A673 (cell line): ENCODE measurements at regions not wholly inside any gene's neighbourhood (a gene's known extent, or its start where the extent isn't known, plus 50 kb on each side); places are given as distances from the start of the nearest gene placed in this dataset.

ENCODE experiments used
- BruUV-seq: library from RNA; stranded (reverse); fragments of 400-500 nt; replicated peaks from 2 replicates; lab custom pipeline; 2021; lab: Mats Ljungman, UMichigan
- CTCF ChIA-PET: fragments of 300-600 bp; sonication (Branson Sonifier 250); formaldehyde crosslinking; loops from one replicate; lab custom pipeline; 2022; ENCODE audit warnings: antibody characterized with exemption; lab: Charles Lee
- POLR2A ChIA-PET: fragments of 300-600 bp; sonication (Branson Sonifier 250); formaldehyde crosslinking; loops from one replicate; lab custom pipeline; 2022; ENCODE audit warnings: antibody characterized with exemption; ENCODE audit not compliant: low non-redundant PET; lab: Charles Lee
- DNase-seq: peaks from one replicate; pipeline ENCODE4 v3.0.0-alpha.2; 2015; ENCODE audit warnings: low spot score
- H3K27ac ChIP-seq: fragments of 200-600 bp; sonication (generic); 2 replicates; pipeline ENCODE4 v1.5.1; 2016; ENCODE audit warnings: mixed run types, low read depth, mild to moderate bottlenecking, mixed read lengths, antibody characterized with exemption, low read length; ENCODE audit not compliant: poor library complexity, severe bottlenecking
- H3K27me3 ChIP-seq: fragments of 200-600 bp; sonication (generic); replicated peaks from 2 replicates; pipeline ENCODE4 v1.6.1; 2017; ENCODE audit warnings: mixed run types, low read depth, mild to moderate bottlenecking, mixed read lengths, antibody characterized with exemption, low read length; ENCODE audit not compliant: insufficient read depth, poor library complexity
- H3K36me3 ChIP-seq: fragments of 200-600 bp; sonication (generic); 2 replicates; pipeline ENCODE4 v1.6.1; 2016; ENCODE audit warnings: mixed run types, mild to moderate bottlenecking, mixed read lengths, antibody characterized with exemption, low read length; ENCODE audit not compliant: insufficient read depth, poor library complexity, severe bottlenecking
- H3K4me1 ChIP-seq: fragments of 200-600 bp; sonication (generic); 2 replicates; pipeline ENCODE4 v1.6.1; 2017; ENCODE audit warnings: mixed run types, mild to moderate bottlenecking, mixed read lengths, antibody characterized with exemption, low read length; ENCODE audit not compliant: insufficient read depth, poor library complexity, severe bottlenecking
- H3K4me3 ChIP-seq: fragments of 200-600 bp; sonication (generic); 2 replicates; pipeline ENCODE4 v1.5.1; 2016; ENCODE audit warnings: low read depth, mixed run types, mild to moderate bottlenecking, mixed read lengths, low read length; ENCODE audit not compliant: poor library complexity, severe bottlenecking
- H3K9me3 ChIP-seq: fragments of 200-600 bp; sonication (generic); 2 replicates; pipeline ENCODE4 v1.6.1; 2016; ENCODE audit warnings: mixed run types, low read depth, mild to moderate bottlenecking, mixed read lengths, antibody characterized with exemption, low read length; ENCODE audit not compliant: poor library complexity, severe bottlenecking
- CTCF ChIP-seq: fragments of 300-800, 200-600 bp; sonication (generic); conservative IDR thresholded peaks from 2 replicates; pipeline ENCODE4 v1.5.1; 2017; ENCODE audit warnings: low read depth, mild to moderate bottlenecking, antibody characterized with exemption, low read length, moderate library complexity, mixed read lengths
- EZH2 ChIP-seq: fragments of 200-600 bp; sonication (generic); IDR thresholded peaks from 2 replicates; pipeline ENCODE4 v1.6.1; 2017; ENCODE audit warnings: borderline replicate concordance, low read depth, mild to moderate bottlenecking, mixed read lengths, antibody characterized with exemption, low read length; ENCODE audit not compliant: poor library complexity, severe bottlenecking
- intact Hi-C: fragments of 100-400 bp; cut with micrococcal nuclease; formaldehyde crosslinking; loops from one replicate; pipeline ENCODE4 v1.10.0; 2022; ENCODE audit not compliant: unreplicated experiment

GRCh38 chr11:131095511-131096185, 179.4 kb upstream of the SNX19 start:
- ChIA-PET POLR2A (no interaction called here), CTCF (no interaction called here)
- Histone ChIP-seq H3K27me3 (peaks cover 7% of the 10 kb centered on the region), H3K36me3 (no peaks in the 10 kb centered on the region), H3K9me3 (no peaks in the 10 kb centered on the region), H3K27ac (no peak overlapping the region), H3K4me3 (no peak overlapping the region), H3K4me1 (no peaks in the 10 kb centered on the region)
- TF ChIP-seq CTCF (no peak), EZH2 (no peak)
- no peak for DNase-seq
- no TSS peak for BruUV-seq
- intact Hi-C loops = no loop called here

GRCh38 chr11:131099013-131099412, 182.7 kb upstream of the SNX19 start:
- Histone ChIP-seq H3K9me3 (no peaks in the 10 kb centered on the region), H3K36me3 (no peaks in the 10 kb centered on the region), H3K27me3 (peaks cover 6% of the 10 kb centered on the region), H3K4me1 (no peaks in the 10 kb centered on the region), H3K27ac (no peak overlapping the region), H3K4me3 (no peak overlapping the region)
- BruUV-seq = no TSS peak
- TF ChIP-seq EZH2 (no peak), CTCF (no peak)
- CTCF ChIA-PET = no interaction called here
- no peak for DNase-seq
- intact Hi-C loops = no loop called here
- POLR2A ChIA-PET = no interaction called here

GRCh38 chr11:131099746-131100145, 183.5 kb upstream of the SNX19 start:
- Histone ChIP-seq H3K27me3 (no peaks in the 10 kb centered on the region), H3K9me3 (no peaks in the 10 kb centered on the region), H3K27ac (no peak overlapping the region), H3K36me3 (no peaks in the 10 kb centered on the region), H3K4me3 (no peak overlapping the region), H3K4me1 (no peaks in the 10 kb centered on the region)
- intact Hi-C loops = no loop called here
- ChIA-PET CTCF (no interaction called here), POLR2A (no interaction called here)
- TF ChIP-seq CTCF (no peak), EZH2 (no peak)
- DNase-seq = no peak
- no TSS peak for BruUV-seq
